GM18508 (cell line): ENCODE measurements at regions not wholly inside any gene's neighbourhood (a gene's known extent, or its start where the extent isn't known, plus 50 kb on each side); places are given as distances from the start of the nearest gene placed in this dataset.
"Not testable (repeated sequence)": the region's sequence is repeated elsewhere in the genome, so short reads cannot be mapped to it uniquely, and the experiment has no call there.

Experiments used
- ATAC-seq: cut with Tn5 transposase; IDR thresholded peaks from one replicate; pipeline ENCODE4 v1.9.1; 2021; ENCODE audit warnings: moderate number of reproducible peaks; ENCODE audit not compliant: insufficient read depth, unreplicated experiment

- no peak for ATAC-seq
Observed at GRCh38 chr15:81784751-81785150, 261.1 kb downstream of the MEX3B start.

- no peak for ATAC-seq
Observed at GRCh38 chr15:81783586-81783985, 262.2 kb downstream of the MEX3B start.

- no peak for ATAC-seq
Observed at GRCh38 chr15:81783076-81783475, 262.7 kb downstream of the MEX3B start.

DNA sequence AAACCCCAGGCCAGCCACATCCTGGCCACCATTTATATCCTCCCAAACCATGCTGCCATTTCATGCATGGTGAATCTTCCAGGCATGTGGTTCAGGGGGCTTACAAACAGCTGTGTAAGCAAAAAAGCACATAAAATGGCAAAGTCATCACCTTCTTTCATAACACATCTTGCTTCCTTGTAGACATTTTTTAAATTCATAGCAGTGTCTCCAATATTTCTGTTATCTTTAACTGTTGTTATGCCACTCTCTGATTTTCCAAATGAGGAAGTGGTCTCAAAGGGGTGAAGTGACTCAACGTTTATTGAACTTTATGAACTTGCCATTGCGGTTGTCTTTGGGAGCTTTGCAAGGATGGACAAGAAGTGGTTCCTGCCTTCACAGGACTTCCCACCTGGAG is 264.4 kb downstream of the MEX3B start:
- no peak for ATAC-seq

DNA sequence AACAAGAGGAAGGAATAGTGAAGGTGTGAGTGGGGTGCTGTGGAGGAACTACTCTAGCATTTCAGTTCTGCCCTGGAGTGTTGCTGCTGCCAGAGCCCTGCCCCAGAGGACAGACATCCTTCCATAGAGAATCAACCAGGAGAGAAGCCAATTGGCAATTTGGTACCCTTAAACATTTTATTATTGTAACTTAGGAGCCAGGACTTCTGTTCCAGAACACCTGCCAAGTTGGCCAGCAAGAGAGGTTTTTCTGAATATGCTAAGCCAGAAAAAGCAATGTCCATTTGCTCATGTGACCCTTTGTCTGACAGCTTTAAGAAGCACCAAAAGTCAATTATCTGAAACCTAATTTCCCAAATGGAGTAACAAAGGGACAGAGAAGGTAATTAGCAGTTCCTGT is 264.9 kb downstream of the MEX3B start:
- no peak for ATAC-seq

- no peak for ATAC-seq
Observed at GRCh38 chr15:81779181-81779580, 266.6 kb downstream of the MEX3B start.

DNA sequence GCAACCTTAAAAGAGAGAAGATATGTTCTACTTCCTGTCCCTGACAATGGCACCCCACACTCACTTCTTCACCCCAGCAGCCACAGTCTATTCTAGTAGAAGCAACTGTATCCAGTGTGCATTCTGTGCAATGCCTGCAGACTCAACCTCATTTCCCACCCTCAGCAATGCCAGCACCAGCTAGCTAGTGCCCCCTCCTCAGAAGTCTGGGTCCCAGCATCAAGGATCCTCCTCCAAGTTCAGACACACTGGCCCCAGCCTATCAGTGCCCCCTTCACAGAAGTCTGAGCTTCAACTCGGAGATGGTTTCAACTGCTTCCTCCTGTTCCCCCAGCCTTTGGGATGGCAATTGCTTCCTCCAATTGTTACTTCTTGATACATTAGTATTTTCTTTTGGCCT is 268.3 kb downstream of the MEX3B start:
- ATAC-seq, result no peak

DNA sequence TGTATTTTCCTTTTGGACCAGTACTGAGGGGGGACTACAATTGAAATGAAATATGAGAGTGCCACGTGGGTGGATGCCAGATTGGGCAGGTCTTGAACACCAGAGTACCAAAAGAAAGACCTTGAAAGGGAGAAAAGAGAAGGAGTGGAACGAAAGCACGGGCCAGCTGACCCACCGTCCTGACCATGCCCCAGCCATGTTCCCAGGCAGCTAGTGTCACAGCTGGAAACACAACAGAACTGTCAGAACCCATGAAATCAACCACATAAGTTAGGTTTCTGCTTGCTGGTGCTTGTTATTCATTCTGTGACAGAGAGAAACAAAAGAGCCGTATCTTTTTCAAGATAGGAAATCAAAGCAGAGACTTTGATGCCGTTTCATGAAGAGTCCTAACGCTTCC is 268.8 kb downstream of the MEX3B start:
- ATAC-seq, result no peak

GRCh38 chr15:81775779-81776178 is 270.0 kb downstream of the MEX3B start:
- not testable (repeated sequence) for ATAC-seq

GRCh38 chr15:81774309-81774708 is 271.5 kb downstream of the MEX3B start:
- ATAC-seq, result no peak

- no peak for ATAC-seq
Observed at GRCh38 chr15:81768773-81769172, 277.0 kb downstream of the MEX3B start.

DNA sequence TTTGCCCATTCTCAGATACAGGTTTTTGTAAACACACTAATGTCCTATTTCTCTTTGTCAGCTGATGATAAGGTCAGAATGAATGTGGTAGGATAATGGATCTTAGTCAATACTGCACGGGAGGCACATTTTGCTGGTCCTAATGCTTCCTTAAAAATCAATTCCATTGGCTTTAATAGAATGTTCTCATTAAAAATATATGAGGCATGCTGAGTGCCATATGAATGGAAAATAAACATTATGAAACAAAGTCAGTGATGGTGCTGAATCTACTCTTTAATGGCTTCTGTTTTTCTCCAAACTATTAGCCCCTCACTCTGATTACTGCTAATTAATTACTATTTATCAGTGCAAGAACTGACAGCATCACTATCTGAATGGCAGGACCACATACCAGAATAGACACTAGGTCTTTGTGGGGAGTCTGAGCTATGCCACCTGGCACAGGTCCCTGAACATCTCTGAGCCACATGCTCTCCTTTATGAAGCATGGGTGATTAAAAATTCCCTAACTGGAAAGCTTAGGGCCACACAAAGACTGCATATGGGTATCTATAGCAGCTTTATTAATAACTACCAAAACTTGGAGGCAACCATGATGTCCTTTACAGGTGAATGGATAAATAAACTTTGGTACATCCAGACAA is 278.9 kb downstream of the MEX3B start:
- ATAC-seq, result no peak

GRCh38 chr15:81765816-81766215 is 280.0 kb downstream of the MEX3B start:
- no peak for ATAC-seq

- no peak for ATAC-seq
Observed at GRCh38 chr15:81763304-81763703, 282.5 kb downstream of the MEX3B start.

- ATAC-seq, result no peak
Observed at GRCh38 chr15:81760686-81761085, 285.1 kb downstream of the MEX3B start.

DNA sequence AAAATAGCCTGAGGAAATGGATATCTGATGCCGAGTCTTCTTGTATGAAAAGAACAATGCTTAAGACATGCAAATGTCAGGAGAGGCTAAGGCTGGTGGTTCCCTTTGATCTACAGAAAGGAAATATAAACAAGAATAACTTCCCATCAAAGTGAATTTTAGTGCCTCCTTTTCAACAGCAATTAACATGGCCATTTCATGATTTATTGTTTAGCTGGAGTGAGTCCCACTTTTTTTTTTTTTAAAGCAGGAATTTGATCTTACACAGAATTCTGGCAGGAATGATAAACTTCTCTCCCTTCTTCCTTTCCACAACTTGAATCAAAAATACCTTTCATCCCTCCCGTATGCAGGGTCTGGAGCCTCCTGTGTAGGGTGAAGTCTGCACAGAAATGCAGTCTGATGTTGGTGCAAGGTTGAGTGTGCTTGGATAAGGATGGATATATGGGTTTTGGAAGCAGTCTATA is 287.0 kb downstream of the MEX3B start:
- ATAC-seq, result no peak

- no peak for ATAC-seq
Observed at GRCh38 chr15:81755626-81756025, 290.2 kb downstream of the MEX3B start.

DNA sequence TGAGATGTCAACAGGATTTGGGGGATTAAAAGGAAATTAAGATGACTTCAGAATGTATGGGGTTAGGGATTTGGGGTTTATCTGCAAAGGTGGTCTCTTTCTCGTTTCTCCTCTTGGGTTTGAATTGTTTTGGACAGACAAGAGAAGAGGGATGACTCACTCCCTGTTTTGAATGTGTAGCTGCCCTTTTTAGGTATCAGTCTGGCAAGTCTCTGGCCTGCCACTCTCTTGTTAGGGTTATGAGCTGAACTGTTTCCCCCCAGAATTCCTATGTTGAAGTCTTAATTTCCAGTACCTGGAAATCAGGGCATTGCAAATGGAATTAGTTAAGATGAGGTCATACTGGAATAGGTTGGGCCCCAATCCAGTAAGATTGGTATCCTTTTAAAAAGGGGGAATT is 291.7 kb downstream of the MEX3B start:
- no peak for ATAC-seq

DNA sequence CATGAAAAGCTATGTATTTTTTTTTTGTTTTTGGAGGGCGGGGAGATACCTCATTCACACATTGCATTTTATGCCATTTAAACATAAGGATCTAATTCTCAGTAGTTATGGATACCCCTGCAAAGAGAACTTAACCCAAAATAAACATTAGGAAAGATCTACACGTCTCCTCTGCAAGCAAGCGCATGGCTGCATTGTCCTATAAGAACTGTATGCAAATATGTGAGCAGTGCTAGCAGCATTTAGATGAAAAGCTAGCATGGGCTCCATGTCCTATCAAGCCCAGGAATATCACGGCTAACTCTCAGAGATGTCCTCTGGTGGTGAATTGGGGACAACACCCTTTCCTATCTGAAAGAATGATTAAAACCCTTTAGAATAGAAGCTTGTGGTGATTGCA is 292.8 kb downstream of the MEX3B start:
- ATAC-seq, result no peak

GRCh38 chr15:81752546-81752942 is 293.3 kb downstream of the MEX3B start:
- no peak for ATAC-seq

GRCh38 chr15:81751816-81752545 is 293.8 kb downstream of the MEX3B start:
- ATAC-seq, result no peak

DNA sequence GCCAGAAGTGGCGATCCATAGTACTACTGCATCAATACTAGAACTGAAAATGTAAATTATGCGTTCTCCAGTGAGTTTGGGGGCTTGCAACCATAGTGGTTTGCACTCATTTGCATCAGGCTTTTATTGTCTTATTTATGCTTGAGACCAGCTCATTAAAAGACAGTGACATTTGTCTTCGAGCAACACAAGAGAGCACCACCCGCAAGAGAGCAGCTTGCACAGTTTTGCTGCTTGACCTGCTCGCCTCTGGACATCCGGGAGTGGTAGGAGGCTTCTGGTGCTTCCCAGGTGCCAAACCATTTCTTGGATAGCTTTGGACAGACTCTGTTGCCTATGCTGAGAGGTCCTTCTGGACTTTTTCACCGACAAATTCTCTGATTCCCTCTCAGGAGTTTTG is 294.6 kb downstream of the MEX3B start:
- no peak for ATAC-seq
